ENCODE measurements at regions not wholly inside any gene's neighbourhood (a gene's known extent, or its start where the extent isn't known, plus 50 kb on each side); places are given as distances from the start of the nearest gene placed in this dataset.

DNA sequence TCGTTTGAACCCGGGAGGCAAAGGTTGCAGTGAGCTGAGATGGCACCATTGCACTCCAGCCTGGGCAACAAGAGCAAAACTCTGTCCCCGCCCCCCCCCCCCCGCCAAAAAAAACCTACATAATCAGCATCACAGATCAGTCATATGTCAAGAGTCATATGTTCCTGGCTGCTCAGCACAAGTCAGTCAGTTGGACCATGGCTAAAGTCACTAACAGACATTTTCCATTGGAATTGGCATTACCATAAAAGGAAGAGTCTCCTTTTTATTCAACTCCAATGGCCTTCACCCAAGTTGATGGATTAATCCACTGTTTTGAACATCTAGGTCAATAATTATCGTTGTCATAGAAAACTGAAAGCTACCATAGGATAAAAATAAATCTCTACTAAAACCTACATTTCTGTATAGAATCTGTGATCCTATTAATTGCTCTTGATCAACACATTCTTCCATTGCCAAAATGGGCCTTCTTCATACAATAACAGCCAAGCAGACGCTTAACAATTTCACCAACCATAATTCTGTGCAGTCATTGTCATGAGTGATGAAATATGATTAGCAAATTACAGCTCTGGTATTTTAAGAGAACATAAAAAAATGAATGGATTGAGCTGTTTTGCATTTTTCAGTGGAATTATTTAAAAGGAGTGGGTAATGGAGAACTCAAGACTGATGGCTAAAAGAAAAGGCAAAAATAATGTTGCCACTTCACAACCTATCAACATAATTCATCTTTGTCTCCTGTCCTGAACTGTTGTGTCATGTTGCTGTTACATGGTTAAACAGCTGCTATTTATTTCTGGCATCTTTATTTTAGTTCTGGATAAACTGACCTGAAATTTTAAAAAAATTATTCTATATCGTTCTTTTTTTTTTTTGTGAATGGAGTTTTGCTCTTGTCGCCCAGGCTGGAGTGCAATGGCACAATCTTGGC, 555.5 kb upstream of the JARID2 start:
- DNase-seq, result no peak

DNA sequence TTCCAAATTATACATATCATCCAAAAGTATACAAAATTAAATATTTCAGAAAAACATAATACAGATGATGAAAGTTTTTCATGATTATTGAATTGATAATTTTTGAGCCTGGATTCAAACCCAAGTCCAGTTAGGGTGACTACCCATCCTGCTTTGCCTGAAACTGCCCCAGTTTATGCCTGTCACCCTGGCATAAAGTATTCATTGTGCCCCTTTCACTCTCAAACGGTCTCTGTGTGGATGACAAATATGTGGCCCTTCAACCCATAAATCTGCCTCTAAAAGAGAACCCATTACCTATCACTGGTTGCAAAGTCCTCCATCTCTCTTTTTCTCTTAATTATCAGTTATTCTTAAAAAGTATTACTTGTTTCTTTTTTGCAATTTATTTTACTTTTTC, 553.7 kb upstream of the JARID2 start:
- no peak for DNase-seq

DNA sequence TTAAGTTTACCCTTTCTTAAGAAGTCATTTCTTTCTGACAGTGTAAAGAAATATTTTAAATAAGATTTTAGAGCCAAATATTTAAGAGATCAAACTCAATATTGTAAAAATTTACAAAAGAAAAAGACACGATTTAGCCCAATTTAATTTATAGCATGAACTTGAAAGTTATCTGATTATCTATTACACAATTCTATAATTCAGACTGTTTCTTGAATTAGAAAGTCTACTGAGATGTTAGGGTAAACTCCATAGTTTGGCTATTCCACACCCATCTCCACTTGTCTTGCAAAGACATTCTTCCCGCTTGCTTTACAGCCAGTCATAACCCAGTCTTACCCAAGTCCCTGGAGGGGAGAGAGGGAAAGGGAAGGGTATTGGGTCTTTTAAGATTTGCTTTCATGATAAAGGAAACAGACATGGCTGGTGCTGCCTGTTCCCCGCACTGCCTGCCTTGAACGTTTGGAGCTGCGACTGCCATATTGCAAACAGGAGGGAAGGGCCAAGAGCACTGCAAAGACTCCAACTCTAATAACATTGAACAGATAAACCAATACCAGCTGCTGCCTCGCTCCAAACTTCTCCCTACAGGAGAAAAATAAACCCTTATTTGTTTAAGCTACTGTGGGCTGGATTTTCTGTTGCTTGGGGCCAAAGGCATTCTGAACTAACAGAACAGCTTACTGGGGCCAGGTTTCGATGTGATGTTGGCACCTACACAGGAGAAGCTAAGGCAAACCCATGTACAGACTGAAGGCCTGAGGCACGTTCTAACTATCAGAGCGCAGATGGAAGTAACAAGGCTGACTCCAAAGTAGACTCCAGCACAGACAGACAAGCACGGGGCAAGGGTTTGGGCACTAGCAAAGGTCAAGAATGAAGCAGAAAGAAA, 552.3 kb upstream of the JARID2 start:
- no peak for DNase-seq

DNA sequence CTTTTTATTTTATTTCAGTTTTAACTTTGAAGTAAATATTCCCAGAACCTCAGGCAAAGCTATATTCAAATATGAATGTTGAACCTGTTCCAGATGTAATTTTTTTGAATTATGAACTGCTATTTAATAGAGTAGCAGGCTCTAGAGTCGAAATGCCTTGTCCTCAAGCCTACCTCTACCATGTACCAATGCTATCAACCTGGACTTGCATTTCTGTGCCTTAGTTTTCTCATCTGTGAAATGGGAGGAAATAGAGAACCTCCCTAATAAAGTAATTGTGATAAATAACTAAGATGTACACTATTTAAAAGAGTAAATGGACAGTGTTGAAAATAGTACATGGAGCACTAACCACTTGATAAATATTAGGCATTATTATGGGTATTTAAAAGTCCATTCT, 551.6 kb upstream of the JARID2 start:
- no peak for DNase-seq

DNA sequence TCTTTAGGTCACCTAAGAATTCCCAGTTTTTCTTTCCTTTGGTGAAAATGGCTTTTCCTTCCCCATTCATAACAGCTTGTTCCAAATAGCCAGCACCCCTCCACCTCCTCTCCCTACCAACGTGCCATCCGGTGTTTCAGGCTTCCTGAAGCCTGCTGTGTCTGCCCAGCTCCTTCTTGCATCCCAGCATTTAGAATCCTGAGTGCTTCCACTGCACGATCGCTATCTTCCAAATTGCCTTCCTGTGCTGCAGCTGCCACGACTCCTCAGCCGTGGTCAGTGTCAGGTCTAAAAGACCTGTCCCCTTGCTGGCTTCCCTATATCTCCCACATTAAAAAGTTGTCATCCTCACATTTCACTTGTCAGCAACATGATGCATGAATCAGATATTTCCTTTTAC, 550.3 kb upstream of the JARID2 start:
- no peak for DNase-seq

DNA sequence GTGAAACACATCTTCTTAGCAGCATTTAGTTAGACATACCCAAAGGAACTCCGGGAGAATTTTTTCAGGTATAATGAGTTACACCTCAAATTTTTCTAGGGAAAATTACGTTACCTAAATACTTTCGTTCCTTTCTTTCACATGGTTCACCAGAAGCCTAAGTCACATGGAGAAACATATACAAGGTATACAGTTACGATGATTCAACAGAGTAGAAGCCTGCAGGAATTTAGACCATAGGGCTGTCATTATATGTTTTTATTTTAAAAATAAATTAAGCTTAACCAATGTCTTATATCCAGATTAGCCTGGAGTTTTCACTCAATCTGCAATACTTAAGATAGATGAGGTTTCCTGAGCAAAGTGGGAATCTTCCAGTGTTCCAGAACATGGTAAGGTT, 549.5 kb upstream of the JARID2 start:
- no peak for DNase-seq

- no peak for DNase-seq
Observed at GRCh38 chr6:14697427-14697826, 548.4 kb upstream of the JARID2 start.

GRCh38 chr6:14699803-14700601, 545.9 kb upstream of the JARID2 start:
- DNase-seq, result no peak

DNA sequence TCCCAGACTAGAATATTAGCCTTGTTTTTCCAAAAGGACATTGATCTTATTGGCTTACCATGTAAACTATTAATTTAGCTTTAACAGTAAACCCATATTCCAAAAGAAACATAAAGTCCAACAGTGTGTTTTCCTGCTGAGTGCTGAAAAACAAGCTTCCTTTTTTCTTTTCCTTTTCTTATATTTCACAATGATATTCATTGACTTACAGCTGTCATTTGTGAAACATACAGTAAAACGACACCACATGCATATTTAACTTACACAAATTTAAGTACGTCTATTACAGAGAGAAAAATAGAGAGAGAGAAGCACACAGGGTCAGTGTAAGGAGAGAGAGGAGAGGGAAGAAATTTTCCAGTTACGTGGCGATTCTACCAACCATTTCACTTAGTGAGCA, 543.9 kb upstream of the JARID2 start:
- DNase-seq, result no peak

DNA sequence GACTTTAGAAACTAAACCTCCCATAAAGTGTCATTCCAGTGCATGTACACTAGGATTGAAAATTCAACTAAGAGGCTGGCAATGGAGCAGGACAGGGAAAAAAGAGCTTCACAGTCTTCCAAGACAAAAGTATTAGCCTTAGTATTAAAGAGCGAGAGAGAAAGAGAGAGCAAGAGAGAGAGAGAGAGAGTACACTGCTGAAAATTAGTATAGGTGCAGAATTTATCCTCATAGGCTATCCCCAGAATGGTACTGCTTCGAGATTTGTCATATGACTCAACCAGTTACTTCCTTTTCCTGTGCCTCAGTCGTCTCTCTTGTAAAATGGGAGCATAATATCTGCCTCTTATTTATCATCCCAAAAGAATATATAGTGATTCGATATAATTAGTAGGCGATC, 543.2 kb upstream of the JARID2 start:
- no peak for DNase-seq

GRCh38 chr6:14703586-14703985, 542.3 kb upstream of the JARID2 start:
- no peak for DNase-seq

DNA sequence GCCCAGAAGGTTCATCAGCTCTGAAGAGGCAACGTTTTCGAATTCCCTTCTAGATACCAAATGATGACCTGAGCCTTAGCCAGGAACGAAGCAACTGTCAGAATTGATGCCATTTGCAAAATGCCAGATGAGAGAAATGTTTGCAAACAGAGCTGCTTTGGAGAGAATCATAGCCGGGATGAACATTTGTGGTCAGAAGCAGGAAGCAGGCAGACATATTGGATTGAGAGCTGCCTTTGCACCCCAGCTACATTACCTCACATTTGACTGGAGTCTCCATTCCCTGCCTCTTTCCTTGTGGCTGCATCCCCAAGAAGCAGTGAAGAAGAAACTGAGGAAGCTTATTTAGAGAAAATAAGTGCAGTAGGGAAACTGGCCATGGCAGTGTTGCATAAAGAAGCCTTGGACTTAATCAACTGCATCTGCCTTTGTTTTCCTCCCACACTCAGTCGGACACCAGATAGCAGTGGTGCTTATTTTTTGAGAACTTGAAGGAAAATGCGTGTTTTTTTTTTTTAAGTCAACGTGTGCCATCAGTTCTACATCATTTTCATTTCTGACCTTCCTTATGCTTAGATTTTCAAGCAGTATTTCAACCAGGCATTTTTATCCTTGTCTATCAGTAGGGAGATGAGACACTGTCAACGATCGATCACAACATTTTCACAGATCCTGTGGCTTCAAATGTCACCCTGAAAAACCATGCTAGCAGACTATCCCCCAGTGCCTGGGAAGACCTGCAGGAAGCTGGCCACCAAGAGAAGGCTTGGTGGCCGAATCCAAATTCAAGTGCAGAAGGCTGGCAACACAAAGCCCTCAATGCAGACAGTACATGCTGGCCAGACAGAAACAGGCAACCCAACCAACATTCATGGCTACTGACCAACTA, 541.2 kb upstream of the JARID2 start:
- DNase-seq, result no peak

DNA sequence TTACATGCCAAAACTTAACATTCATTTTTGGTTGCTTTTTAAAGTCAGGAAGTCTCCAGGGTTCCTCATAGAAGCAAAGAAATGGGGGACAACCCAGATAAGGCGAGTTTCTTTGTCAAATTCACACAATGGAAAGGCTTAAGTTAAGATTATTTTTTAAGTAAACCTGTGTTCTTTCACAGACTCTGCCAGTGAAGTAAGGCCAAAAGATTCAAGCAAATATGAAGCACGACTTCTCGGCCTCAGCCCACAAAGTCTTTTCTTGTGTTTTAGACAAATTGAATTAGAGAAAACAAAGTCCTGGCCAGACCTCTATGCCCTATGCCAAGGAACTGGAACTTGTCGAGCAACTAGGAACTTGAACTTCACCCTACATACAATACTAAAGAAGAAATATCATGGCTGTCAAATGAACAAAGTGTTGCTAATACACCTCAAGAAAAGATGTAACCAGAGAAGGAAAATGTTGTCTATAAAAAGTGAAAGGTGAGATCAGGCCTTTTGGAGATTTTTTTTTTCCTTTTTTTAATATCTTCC, 540.0 kb upstream of the JARID2 start:
- no peak for DNase-seq

GRCh38 chr6:14706378-14706929, 539.4 kb upstream of the JARID2 start:
- DNase-seq, result no peak

DNA sequence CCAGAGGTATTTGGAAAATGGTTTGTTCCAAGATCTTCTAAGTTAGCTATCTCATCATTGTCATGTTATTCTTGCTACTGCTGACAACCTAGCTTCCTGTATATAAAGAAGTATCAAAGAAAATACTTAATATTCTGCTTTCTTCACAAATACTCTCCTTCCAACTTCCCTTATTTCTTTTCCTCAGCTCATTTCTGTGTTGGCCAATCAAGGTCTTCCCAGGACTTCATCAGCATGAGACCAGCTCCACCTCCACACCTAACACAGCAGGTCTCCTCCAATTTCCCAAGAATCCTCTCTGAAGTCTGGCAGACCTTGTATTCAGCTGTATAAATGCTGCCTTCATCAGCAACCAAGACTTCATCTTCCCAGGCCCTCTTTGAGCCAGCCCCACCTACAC, 538.6 kb upstream of the JARID2 start:
- no peak for DNase-seq

DNA sequence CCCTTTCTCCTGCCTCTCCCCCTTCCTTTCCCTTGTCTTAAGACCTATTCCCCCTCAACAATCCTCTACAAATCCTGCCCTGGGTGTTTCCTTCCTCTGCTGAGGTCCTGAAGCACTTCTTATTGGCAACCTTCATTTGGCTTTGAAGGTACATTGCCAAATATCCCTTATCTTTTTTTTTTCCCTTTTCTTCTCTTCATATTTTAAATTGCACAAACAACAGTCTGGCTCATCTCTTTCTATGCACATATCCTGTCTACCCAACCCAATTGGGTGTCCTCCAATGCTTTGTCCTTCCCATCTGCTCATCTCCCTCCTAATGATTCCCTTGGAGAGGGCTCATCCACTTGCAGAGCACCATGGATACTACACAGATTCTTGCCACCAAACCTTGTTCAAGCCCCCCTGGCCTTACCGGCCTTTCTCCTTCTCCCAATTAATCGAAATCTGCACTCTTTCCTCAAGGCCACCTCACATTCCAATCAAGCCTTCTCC, 537.9 kb upstream of the JARID2 start:
- no peak for DNase-seq

GRCh38 chr6:14709066-14709670, 536.7 kb upstream of the JARID2 start:
- DNase-seq, result no peak

- DNase-seq, result no peak
Observed at GRCh38 chr6:14709900-14710299, 536.0 kb upstream of the JARID2 start.

GRCh38 chr6:14710421-14710820, 535.4 kb upstream of the JARID2 start:
- no peak for DNase-seq

- no peak for DNase-seq
Observed at GRCh38 chr6:14711056-14711703, 534.7 kb upstream of the JARID2 start.
